Type B pancreatic cell (in vitro differentiated cells): ENCODE measurements at regions not wholly inside any gene's neighbourhood (a gene's known extent, or its start where the extent isn't known, plus 50 kb on each side); places are given as distances from the start of the nearest gene placed in this dataset.

Experiments
- DNase-seq: peaks from one replicate; pipeline ENCODE4 v3.0.0; 2021; ENCODE audit warnings: mixed read lengths; ENCODE audit not compliant: unreplicated experiment; ENCODE audit errors: extremely low spot score
- H3K27ac Mint-ChIP-seq: 2 replicates; pipeline ENCODE4 v1.8.0; 2021; ENCODE audit warnings: mild to moderate bottlenecking, mixed read lengths
- H3K27me3 Mint-ChIP-seq: 2 replicates; pipeline ENCODE4 v1.8.0; 2021; ENCODE audit warnings: mixed read lengths
- H3K36me3 Mint-ChIP-seq: 2 replicates; pipeline ENCODE4 v1.8.0; 2021; ENCODE audit warnings: mixed read lengths
- H3K4me1 Mint-ChIP-seq: one replicate; pipeline ENCODE4 v1.8.0; 2021; ENCODE audit warnings: mixed read lengths; ENCODE audit not compliant: unreplicated experiment
- H3K4me3 Mint-ChIP-seq: 2 replicates; pipeline ENCODE4 v1.8.0; 2021; ENCODE audit warnings: mild to moderate bottlenecking, mixed read lengths
- H3K9me3 Mint-ChIP-seq: 2 replicates; pipeline ENCODE4 v1.8.0; 2021; ENCODE audit warnings: mixed read lengths
- CTCF ChIP-seq: fragments of 200-600 bp; sonication (generic); conservative IDR thresholded peaks from 2 replicates; pipeline ENCODE4 v1.5.0; 2021; ENCODE audit warnings: antibody characterized with exemption, mild to moderate bottlenecking

DNA sequence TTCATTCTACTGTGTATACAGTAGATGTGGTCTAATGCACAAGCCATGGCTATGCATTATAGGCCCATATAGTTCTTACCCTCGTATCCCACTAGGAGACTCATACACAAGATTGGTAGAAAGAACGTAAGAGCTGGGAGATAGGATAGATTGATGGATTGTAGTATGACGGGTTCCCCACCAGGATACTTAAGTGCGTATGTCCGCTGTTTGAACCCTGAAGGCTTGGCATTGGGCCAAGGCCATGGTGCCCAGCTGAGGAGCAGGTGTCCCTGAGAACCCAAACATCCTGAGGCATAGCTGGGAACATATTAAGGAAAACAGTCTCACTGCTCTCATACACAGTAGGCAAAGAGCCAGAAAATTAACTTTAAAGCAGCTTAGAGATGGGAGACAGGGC, 617.5 kb upstream of the KLF12 start:
- no peak overlapping the region for H3K4me3 Mint-ChIP-seq
- H3K27me3 Mint-ChIP-seq, result no peaks in the 10 kb centered on the region
- no peak for TF ChIP-seq CTCF
- no peak for DNase-seq
- H3K36me3 Mint-ChIP-seq, result no peaks in the 10 kb centered on the region
- H3K27ac Mint-ChIP-seq, result no peak overlapping the region
- peaks cover 3% of the 10 kb centered on the region for H3K4me1 Mint-ChIP-seq
- H3K9me3 Mint-ChIP-seq, result peaks cover 5% of the 10 kb centered on the region

DNA sequence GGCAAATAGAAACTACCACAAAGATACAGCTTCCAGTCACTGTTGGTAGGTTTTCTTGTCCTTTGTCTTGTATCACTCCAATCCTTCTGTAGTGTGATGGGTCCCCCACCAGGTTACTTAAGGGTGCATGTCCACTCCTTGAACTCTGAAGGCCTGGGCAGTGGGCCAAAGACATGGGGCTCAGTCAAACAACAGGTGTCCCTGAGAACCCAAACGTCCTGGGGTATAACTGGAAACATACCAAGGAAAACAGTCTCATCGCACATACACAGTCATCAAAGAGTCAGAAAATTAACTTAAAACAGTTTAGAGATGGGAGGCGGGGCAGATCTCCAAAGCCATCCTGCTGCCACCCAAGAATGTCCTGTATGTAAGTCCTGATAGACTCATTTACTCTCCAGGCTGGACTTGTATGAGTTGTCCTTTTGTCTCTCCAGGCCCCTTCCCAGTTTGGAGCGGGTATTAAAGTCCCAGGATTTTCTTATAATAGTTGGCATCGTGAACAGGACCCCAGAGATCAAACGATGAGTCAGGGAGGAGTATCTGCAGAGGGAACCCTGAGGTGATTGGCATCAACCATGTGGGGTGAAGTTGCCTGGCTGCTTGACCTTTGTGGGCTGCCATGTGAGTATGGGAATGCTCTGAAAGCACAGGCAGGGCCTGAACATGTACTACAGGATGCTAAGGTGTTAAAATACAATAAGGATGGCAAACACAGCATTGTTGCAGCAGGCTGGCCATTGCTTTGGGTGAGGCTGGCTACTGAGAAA, 613.2 kb upstream of the KLF12 start:
- no peaks in the 10 kb centered on the region for H3K36me3 Mint-ChIP-seq
- no peak overlapping the region for H3K4me3 Mint-ChIP-seq
- peaks cover 3% of the 10 kb centered on the region for H3K27me3 Mint-ChIP-seq
- H3K9me3 Mint-ChIP-seq, result no peaks in the 10 kb centered on the region
- no peak for DNase-seq
- no peak for TF ChIP-seq CTCF
- no peak overlapping the region for H3K27ac Mint-ChIP-seq
- peaks cover 21% of the 10 kb centered on the region for H3K4me1 Mint-ChIP-seq

DNA sequence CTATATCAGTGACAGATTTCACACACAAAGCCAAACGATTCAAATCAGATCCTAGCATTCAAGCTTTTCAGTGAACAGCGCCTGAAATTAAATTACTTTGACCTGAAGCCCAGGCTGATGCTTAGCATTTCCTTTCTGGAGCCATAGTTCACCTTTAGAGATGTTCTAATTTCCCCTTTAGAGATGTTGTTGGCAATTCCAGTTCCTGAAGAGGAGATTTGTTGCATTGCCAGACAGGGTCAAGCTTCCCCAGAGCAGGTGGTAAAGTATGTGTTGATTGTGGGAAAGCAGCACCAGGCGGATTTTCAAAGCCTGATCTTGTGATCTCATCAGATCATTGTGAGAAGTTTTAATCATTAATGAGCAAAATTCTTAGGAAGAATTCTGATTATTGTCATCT, 609.8 kb upstream of the KLF12 start:
- DNase-seq, result no peak
- H3K4me1 Mint-ChIP-seq, result peaks cover 21% of the 10 kb centered on the region
- H3K27me3 Mint-ChIP-seq, result peaks cover 3% of the 10 kb centered on the region
- H3K36me3 Mint-ChIP-seq, result no peaks in the 10 kb centered on the region
- no peak overlapping the region for H3K27ac Mint-ChIP-seq
- H3K4me3 Mint-ChIP-seq, result no peak overlapping the region
- no peak for TF ChIP-seq CTCF
- H3K9me3 Mint-ChIP-seq, result no peaks in the 10 kb centered on the region

DNA sequence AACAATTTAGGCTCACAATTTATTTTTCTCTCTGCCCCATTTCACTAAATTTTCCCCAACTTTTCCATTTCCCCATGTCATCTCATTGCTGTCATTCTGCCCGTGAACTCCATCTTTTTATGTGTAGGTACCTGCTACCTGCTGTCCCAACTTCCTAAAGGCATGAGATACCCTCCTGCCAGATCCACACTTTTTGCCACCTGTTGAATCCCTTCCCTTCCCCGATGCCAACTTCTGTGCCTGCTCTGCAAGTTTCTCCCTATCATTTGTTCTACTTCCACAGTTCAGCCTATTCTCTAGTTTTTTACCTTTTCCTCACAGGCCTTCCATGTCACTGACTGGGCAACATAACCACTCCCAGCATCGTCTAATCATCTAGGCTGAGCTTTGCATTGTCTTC, 607.5 kb upstream of the KLF12 start:
- no peak overlapping the region for H3K4me3 Mint-ChIP-seq
- no peak overlapping the region for H3K27ac Mint-ChIP-seq
- H3K4me1 Mint-ChIP-seq, result peaks cover 18% of the 10 kb centered on the region
- no peaks in the 10 kb centered on the region for H3K36me3 Mint-ChIP-seq
- no peak for DNase-seq
- TF ChIP-seq CTCF, result no peak
- H3K27me3 Mint-ChIP-seq, result peaks cover 3% of the 10 kb centered on the region
- H3K9me3 Mint-ChIP-seq, result no peaks in the 10 kb centered on the region

DNA sequence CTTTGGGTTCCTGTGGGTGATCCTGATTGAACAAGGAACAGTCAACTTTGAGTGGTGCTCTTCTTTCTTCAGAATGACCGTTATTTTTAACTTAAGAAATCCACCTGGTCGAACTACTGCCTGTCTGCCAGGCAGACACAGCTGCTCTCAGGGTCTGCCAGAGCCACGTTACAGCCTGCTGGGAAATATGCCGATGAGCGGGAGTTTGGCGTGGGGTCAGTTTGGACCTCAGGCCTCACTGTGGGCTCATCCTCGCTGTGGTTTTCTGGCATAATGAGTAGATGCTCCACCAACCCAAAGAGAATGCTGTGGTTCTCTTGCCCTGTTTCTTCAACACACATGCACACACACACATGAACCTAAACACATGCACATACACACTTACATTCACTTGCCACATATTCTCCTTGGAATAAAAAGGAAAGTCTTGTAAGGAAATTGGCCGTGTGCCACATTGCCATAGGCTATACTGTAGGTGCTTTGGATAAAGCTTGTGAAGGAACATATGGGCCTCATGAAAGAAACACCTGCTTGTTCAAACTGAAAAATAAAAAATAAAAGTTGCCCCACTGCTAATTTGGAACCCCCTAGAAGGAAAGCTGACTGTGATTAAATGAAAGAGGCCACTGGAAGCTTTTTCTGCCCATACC, 598.7 kb upstream of the KLF12 start:
- TF ChIP-seq CTCF, result no peak
- Mint-ChIP-seq H3K4me3 (no peak overlapping the region), H3K4me1 (peaks cover 8% of the 10 kb centered on the region), H3K27ac (no peak overlapping the region), H3K36me3 (no peaks in the 10 kb centered on the region), H3K9me3 (peaks cover 7% of the 10 kb centered on the region), H3K27me3 (no peaks in the 10 kb centered on the region)
- DNase-seq, result no peak
